ENCODE measurements at regions not wholly inside any gene's neighbourhood (a gene's known extent, or its start where the extent isn't known, plus 50 kb on each side); places are given as distances from the start of the nearest gene placed in this dataset.

DNA sequence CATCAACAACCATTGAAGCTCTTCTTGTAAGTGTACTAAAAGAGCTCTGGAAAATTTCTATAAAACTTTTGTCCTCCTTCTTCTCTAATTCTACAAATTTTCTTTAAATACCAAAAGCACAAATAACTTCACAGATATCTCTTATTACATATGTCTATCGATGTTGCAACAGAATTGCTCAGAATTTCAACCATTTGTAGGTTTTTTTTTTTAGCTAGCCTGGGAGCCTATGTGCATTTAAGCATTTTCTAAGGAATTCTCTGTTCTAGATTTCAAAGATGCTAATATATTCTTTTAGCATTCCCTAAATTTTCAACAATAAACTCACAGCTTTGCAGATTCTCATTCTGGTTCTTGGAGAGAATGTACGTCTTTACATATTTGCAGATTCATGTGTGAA lies 774.3 kb upstream of the NR2F2 start:
- no peak for TF ChIP-seq CTCF (IDR thresholded peaks at IDR 0.05)
- TF ChIP-seq NRF1 (IDR thresholded peaks at IDR 0.05; ENCODE audit: low read depth, low read length) = no peak
- no peak for TF ChIP-seq GABPA (IDR thresholded peaks at IDR 0.05; ENCODE audit: low read depth)
- no peak for TF ChIP-seq SMC3 (IDR thresholded peaks at IDR 0.05; ENCODE audit: low read depth, low read length)
- TF ChIP-seq MEF2A (IDR thresholded peaks at IDR 0.05; ENCODE audit: borderline replicate concordance, low read depth) = no peak
